Aorta (tissue), 5 donors: ENCODE measurements at regions not wholly inside any gene's neighbourhood (a gene's known extent, or its start where the extent isn't known, plus 50 kb on each side); places are given as distances from the start of the nearest gene placed in this dataset.

ENCODE experiments used
- ATAC-seq: fragments of 200-7000 bp; cut with Tn5 transposase; one replicate; pipeline ENCODE4 v1.9.1; 2022; ENCODE audit warnings: moderate library complexity; ENCODE audit not compliant: low FRiP score
- DNase-seq, 2 donors: peaks; one replicate each; pipeline ENCODE4 v3.0.0-alpha.2; 2020
- H3K27ac ChIP-seq, 2 donors: one replicate each; pipeline ENCODE4 v1.5.1; 2013; ENCODE audit warnings: low read length in 2 of 2, mild to moderate bottlenecking in 2 of 2, moderate library complexity in 2 of 2, control low read depth in 1 of 2, inconsistent platforms in 1 of 2, low read depth in 1 of 2
- H3K27me3 ChIP-seq, 2 donors: one replicate each; pipeline ENCODE4 v1.6.1; 2013; ENCODE audit warnings: control low read depth in 1 of 2, low read length in 1 of 2, mild to moderate bottlenecking in 1 of 2, moderate library complexity in 1 of 2; ENCODE audit not compliant: insufficient read depth in 2 of 2, control insufficient read depth in 1 of 2
- H3K36me3 ChIP-seq, 2 donors: one replicate each; pipeline ENCODE4 v1.6.1; 2013; ENCODE audit warnings: control low read depth in 1 of 2, low read length in 1 of 2, mild to moderate bottlenecking in 1 of 2; ENCODE audit not compliant: insufficient read depth in 2 of 2, control insufficient read depth in 1 of 2
- H3K4me1 ChIP-seq, 2 donors: one replicate each; pipeline ENCODE4 v1.6.1; 2013; ENCODE audit warnings: low read length in 2 of 2, control low read depth in 1 of 2, mild to moderate bottlenecking in 1 of 2, moderate library complexity in 1 of 2; ENCODE audit not compliant: insufficient read depth in 2 of 2, control insufficient read depth in 1 of 2
- H3K4me3 ChIP-seq, 2 donors: one replicate each; pipeline ENCODE4 v1.5.1; 2013; ENCODE audit warnings: low read length in 2 of 2, control low read depth in 1 of 2, mild to moderate bottlenecking in 1 of 2
- H3K9me3 ChIP-seq: one replicate; pipeline ENCODE4 v1.6.1; 2013; ENCODE audit warnings: mild to moderate bottlenecking, low read length; ENCODE audit not compliant: control insufficient read depth
- WGBS, 2 donors: extraction: QIAGEN DNeasy Blood & Tissue Kit; methylation state at CpG; one replicate each; pipeline ENCODE4 v1.1.7; 2013; 5-methylcytosine and 5-hydroxymethylcytosine counted together
- intact Hi-C, 2 donors: fragments of 100-400 bp; cut with DNase I; formaldehyde crosslinking; loops; one replicate each; pipeline versions ENCODE4 v1.14.2 to v1.15.0; 2022
- donor health status: healthy with polysubstance abuse.
- donor health status: Bipolar disorder and iron deficiency.
- donor health status: DM: no; HTN: no; CAD: no.
- donor health status: DM: no; HTN: no; CAD: no.
- donor health status: DM: yes; HTN: yes; CAD: no.

GRCh38 chr3:117297541-117297940, 588.0 kb downstream of the TUSC7 start:
- no peaks in the 10 kb centered on the region for H3K9me3 ChIP-seq
- H3K36me3 ChIP-seq = no peaks in the 10 kb centered on the region
- intact Hi-C loops = no loop called here
- 81 to 92% methylated on average over 2 of the region's 2 CpGs for WGBS, 2 donors
- H3K4me3 ChIP-seq = no peak overlapping the region
- DNase-seq (no peak), ATAC-seq (no peak)
- no peaks in the 10 kb centered on the region for H3K4me1 ChIP-seq
- H3K27ac ChIP-seq = no peak overlapping the region
- H3K27me3 ChIP-seq = no peaks in the 10 kb centered on the region

GRCh38 chr3:117298273-117298672, 588.7 kb downstream of the TUSC7 start:
- H3K27me3 ChIP-seq = no peaks in the 10 kb centered on the region
- intact Hi-C loops = no loop called here
- ATAC-seq = no peak
- no peaks in the 10 kb centered on the region for H3K9me3 ChIP-seq
- DNase-seq = no peak
- H3K27ac ChIP-seq = no peak overlapping the region
- no peak overlapping the region for H3K4me3 ChIP-seq
- H3K36me3 ChIP-seq = no peaks in the 10 kb centered on the region
- no peaks in the 10 kb centered on the region for H3K4me1 ChIP-seq

GRCh38 chr3:117302428-117302827, 592.8 kb downstream of the TUSC7 start:
- Histone ChIP-seq H3K4me3 (no peak overlapping the region), H3K9me3 (no peaks in the 10 kb centered on the region), H3K27ac (no peak overlapping the region), H3K36me3 (no peaks in the 10 kb centered on the region), H3K4me1 (no peaks in the 10 kb centered on the region), H3K27me3 (peaks cover 0 to 2% of the 10 kb centered on the region in 2 donors)
- DNase-seq (no peak), ATAC-seq (no peak)
- WGBS, 2 donors = 42 to 46% methylated on average over 7 of the region's 7 CpGs
- intact Hi-C loops = no loop called here

- DNase-seq (no peak), ATAC-seq (no peak)
- intact Hi-C loops = no loop called here
- H3K36me3 ChIP-seq = no peaks in the 10 kb centered on the region
- H3K27me3 ChIP-seq = peaks cover 0 to 2% of the 10 kb centered on the region in 2 donors
- no peaks in the 10 kb centered on the region for H3K9me3 ChIP-seq
- H3K4me3 ChIP-seq = no peak overlapping the region
- 71 to 82% methylated on average over 1 of the region's 1 CpG for WGBS, 2 donors
- H3K4me1 ChIP-seq = no peaks in the 10 kb centered on the region
- no peak overlapping the region for H3K27ac ChIP-seq
Measured at GRCh38 chr3:117303443-117303842, 593.9 kb downstream of the TUSC7 start.

- Histone ChIP-seq H3K9me3 (no peaks in the 10 kb centered on the region), H3K27ac (no peak overlapping the region), H3K4me1 (no peaks in the 10 kb centered on the region), H3K36me3 (no peaks in the 10 kb centered on the region), H3K4me3 (no peak overlapping the region), H3K27me3 (peaks cover 0 to 2% of the 10 kb centered on the region in 2 donors)
- intact Hi-C loops = no loop called here
- ATAC-seq = no peak
- 43% methylated on average over 2 of the region's 2 CpGs for WGBS, 2 donors
- no peak for DNase-seq
Measured at GRCh38 chr3:117304681-117305080, 595.1 kb downstream of the TUSC7 start.

- Histone ChIP-seq H3K36me3 (no peaks in the 10 kb centered on the region), H3K27ac (no peak overlapping the region), H3K4me3 (no peak overlapping the region), H3K27me3 (peaks cover 0 to 2% of the 10 kb centered on the region in 2 donors), H3K4me1 (no peaks in the 10 kb centered on the region), H3K9me3 (no peaks in the 10 kb centered on the region)
- intact Hi-C loops = no loop called here
- no peak for ATAC-seq
- WGBS, 2 donors = 56 to 72% methylated on average over 1 of the region's 1 CpG
- no peak for DNase-seq
Measured at GRCh38 chr3:117305681-117306080, 596.1 kb downstream of the TUSC7 start.

- intact Hi-C loops = no loop called here
- Histone ChIP-seq H3K4me1 (no peaks in the 10 kb centered on the region), H3K36me3 (no peaks in the 10 kb centered on the region), H3K4me3 (no peak overlapping the region), H3K27ac (no peak overlapping the region), H3K27me3 (peaks cover 0 to 2% of the 10 kb centered on the region in 2 donors), H3K9me3 (no peaks in the 10 kb centered on the region)
- 91 to 97% methylated on average over 1 of the region's 1 CpG for WGBS, 2 donors
- no peak for DNase-seq
- ATAC-seq = no peak
Measured at GRCh38 chr3:117306299-117306698, 596.7 kb downstream of the TUSC7 start.

GRCh38 chr3:117308353-117308752, 598.8 kb downstream of the TUSC7 start:
- H3K36me3 ChIP-seq = no peaks in the 10 kb centered on the region
- DNase-seq (no peak), ATAC-seq (no peak)
- peaks cover 0 to 2% of the 10 kb centered on the region in 2 donors for H3K27me3 ChIP-seq
- WGBS, 2 donors = 55 to 78% methylated on average over 3 of the region's 3 CpGs
- no peaks in the 10 kb centered on the region for H3K9me3 ChIP-seq
- intact Hi-C loops = no loop called here
- no peak overlapping the region for H3K27ac ChIP-seq
- no peaks in the 10 kb centered on the region for H3K4me1 ChIP-seq
- H3K4me3 ChIP-seq = no peak overlapping the region

GRCh38 chr3:117308756-117309155, 599.2 kb downstream of the TUSC7 start:
- ATAC-seq (no peak), DNase-seq (no peak)
- no peak overlapping the region for H3K4me3 ChIP-seq
- H3K27me3 ChIP-seq = peaks cover 0 to 2% of the 10 kb centered on the region in 2 donors
- no peaks in the 10 kb centered on the region for H3K9me3 ChIP-seq
- H3K27ac ChIP-seq = no peak overlapping the region
- no peaks in the 10 kb centered on the region for H3K36me3 ChIP-seq
- intact Hi-C loops = no loop called here
- WGBS, 2 donors = 50 to 67% methylated on average over 1 of the region's 1 CpG
- H3K4me1 ChIP-seq = no peaks in the 10 kb centered on the region
